ENCODE measurements at regions not wholly inside any gene's neighbourhood (a gene's known extent, or its start where the extent isn't known, plus 50 kb on each side); places are given as distances from the start of the nearest gene placed in this dataset.

GRCh38 chr1:87208931-87209330 is 119.7 kb upstream of the LMO4 start:
- Histone ChIP-seq H3K9me2 (ENCODE audit: low read depth, low read length) (no peaks in the 10 kb centered on the region), H3K36me3 (ENCODE audit: insufficient read depth, low read length) (no peaks in the 10 kb centered on the region), H2AFZ (ENCODE audit: low read length) (no peak overlapping the region), H3K4me3 (ENCODE audit: low read depth, low read length, poor library complexity, severe bottlenecking) (no peak overlapping the region), H3F3A (ENCODE audit: insufficient read depth, low read length) (no peaks in the 10 kb centered on the region), H3K27ac (ENCODE audit: low read depth, low read length, poor library complexity, severe bottlenecking) (no peak overlapping the region), H3K4me1 (ENCODE audit: insufficient read depth, low read length, severe bottlenecking) (peaks cover 18% of the 10 kb centered on the region), H3K9ac (ENCODE audit: low read length) (no peak overlapping the region), H3K27me3 (ENCODE audit: insufficient read depth, low read length) (no peaks in the 10 kb centered on the region), H3K79me2 (ENCODE audit: insufficient read depth, low read length) (no peaks in the 10 kb centered on the region), H3K4me2 (ENCODE audit: low read length) (no peak overlapping the region), H3K9me3 (ENCODE audit: low read length) (no peaks in the 10 kb centered on the region), H4K20me1 (ENCODE audit: insufficient read depth, low read length) (no peaks in the 10 kb centered on the region)
- TF ChIP-seq CTCF (IDR thresholded peaks at IDR 0.05; ENCODE audit: low read length) (no peak), EZH2 (IDR thresholded peaks at IDR 0.05; ENCODE audit: borderline replicate concordance, low read length) (no peak)

GRCh38 chr1:87210151-87210550 is 118.5 kb upstream of the LMO4 start:
- no peaks in the 10 kb centered on the region for H4K20me1 ChIP-seq (ENCODE audit: insufficient read depth, low read length)
- H3K9me2 ChIP-seq (ENCODE audit: low read depth, low read length): no peaks in the 10 kb centered on the region

GRCh38 chr1:87212431-87213134 is 116.1 kb upstream of the LMO4 start:
- Histone ChIP-seq H3K36me3 (ENCODE audit: insufficient read depth, low read length) (no peaks in the 10 kb centered on the region), H3K27me3 (ENCODE audit: insufficient read depth, low read length) (no peaks in the 10 kb centered on the region), H3K4me2 (ENCODE audit: low read length) (no peak overlapping the region), H3F3A (ENCODE audit: insufficient read depth, low read length) (no peaks in the 10 kb centered on the region), H3K79me2 (ENCODE audit: insufficient read depth, low read length) (no peaks in the 10 kb centered on the region), H2AFZ (ENCODE audit: low read length) (no peak overlapping the region), H3K4me1 (ENCODE audit: insufficient read depth, low read length, severe bottlenecking) (no peaks in the 10 kb centered on the region), H3K4me3 (ENCODE audit: low read depth, low read length, poor library complexity, severe bottlenecking) (no peak overlapping the region), H3K9me2 (ENCODE audit: low read depth, low read length) (no peaks in the 10 kb centered on the region), H3K9ac (ENCODE audit: low read length) (no peak overlapping the region), H3K27ac (ENCODE audit: low read depth, low read length, poor library complexity, severe bottlenecking) (no peak overlapping the region), H3K9me3 (ENCODE audit: low read length) (peaks cover 7% of the 10 kb centered on the region; the same call in 1 of the 2 replicates), H4K20me1 (ENCODE audit: insufficient read depth, low read length) (no peaks in the 10 kb centered on the region)
- TF ChIP-seq CTCF (IDR thresholded peaks at IDR 0.05; ENCODE audit: low read length): no peak
- TF ChIP-seq EZH2 (IDR thresholded peaks at IDR 0.05; ENCODE audit: borderline replicate concordance, low read length): no peak

More at GRCh38 chr1:87210151-87210550, 118.5 kb upstream of the LMO4 start:
- Histone ChIP-seq H3K4me3 (ENCODE audit: low read depth, low read length, poor library complexity, severe bottlenecking) (no peak overlapping the region), H3K4me1 (ENCODE audit: insufficient read depth, low read length, severe bottlenecking) (peaks cover 14% of the 10 kb centered on the region), H3K27ac (ENCODE audit: low read depth, low read length, poor library complexity, severe bottlenecking) (no peak overlapping the region), H3K9ac (ENCODE audit: low read length) (no peak overlapping the region), H2AFZ (ENCODE audit: low read length) (no peak overlapping the region), H3K4me2 (ENCODE audit: low read length) (no peak overlapping the region), H3K36me3 (ENCODE audit: insufficient read depth, low read length) (no peaks in the 10 kb centered on the region), H3K79me2 (ENCODE audit: insufficient read depth, low read length) (no peaks in the 10 kb centered on the region), H3F3A (ENCODE audit: insufficient read depth, low read length) (no peaks in the 10 kb centered on the region), H3K27me3 (ENCODE audit: insufficient read depth, low read length) (no peaks in the 10 kb centered on the region), H3K9me3 (ENCODE audit: low read length) (no peaks in the 10 kb centered on the region)
- TF ChIP-seq EZH2 (IDR thresholded peaks at IDR 0.05; ENCODE audit: borderline replicate concordance, low read length): no peak
- no peak for TF ChIP-seq CTCF (IDR thresholded peaks at IDR 0.05; ENCODE audit: low read length)

Measured in OCI-LY1 (cell line).